Liver (tissue), 3 donors: ENCODE measurements at regions not wholly inside any gene's neighbourhood (a gene's known extent, or its start where the extent isn't known, plus 50 kb on each side); places are given as distances from the start of the nearest gene placed in this dataset.

Experiments used
- CTCF ChIP-seq: fragments of 150-350 bp; IDR thresholded peaks from 2 replicates; pipeline ENCODE4 v1.5.1; 2017; ENCODE audit warnings: improper control_type of control experiment, low read depth, low read length; ENCODE audit not compliant: missing input control
- EGR1 ChIP-seq, 2 donors: IDR thresholded peaks; 2 replicates each; pipeline ENCODE4 v1.6.1; 2016 to 2018; ENCODE audit warnings: antibody characterized with exemption in 2 of 2, low read depth in 2 of 2
- FOXA2 ChIP-seq: IDR thresholded peaks from 2 replicates; pipeline ENCODE4 v1.6.1; 2016; ENCODE audit warnings: antibody characterized with exemption
- SP1 ChIP-seq: IDR thresholded peaks from 2 replicates; pipeline ENCODE4 v1.6.1; 2018; ENCODE audit warnings: antibody characterized with exemption, mild to moderate bottlenecking
- TAF1 ChIP-seq: conservative IDR thresholded peaks from 2 replicates; pipeline ENCODE4 v1.6.1; 2016; ENCODE audit warnings: antibody characterized with exemption, mild to moderate bottlenecking
- ZBTB33 ChIP-seq: IDR thresholded peaks from 2 replicates; pipeline ENCODE4 v1.6.1; 2016; ENCODE audit warnings: antibody characterized with exemption
- TF ChIP-seq, protein P1 (sequence below): IDR thresholded peaks from 2 replicates; pipeline ENCODE4 v1.6.1; 2016; ENCODE audit warnings: antibody characterized with exemption
- TF ChIP-seq, protein P2 (sequence below): IDR thresholded peaks from 2 replicates; pipeline ENCODE4 v1.6.1; 2016; ENCODE audit warnings: antibody characterized with exemption
- donor health status: healthy.
- donor health status: healthy.

GRCh38 chr2:174668075-174668474 lies 70.5 kb upstream of the WIPF1 start:
- TF ChIP-seq CTCF (no peak), TAF1 (no peak), EGR1 (IDR thresholded peaks at IDR 0.05; ENCODE audit: low read depth in 2 of 2) (no peak), ZBTB33 (no peak), FOXA2 (no peak), SP1 (no peak)
- TF ChIP-seq, protein P1, sequence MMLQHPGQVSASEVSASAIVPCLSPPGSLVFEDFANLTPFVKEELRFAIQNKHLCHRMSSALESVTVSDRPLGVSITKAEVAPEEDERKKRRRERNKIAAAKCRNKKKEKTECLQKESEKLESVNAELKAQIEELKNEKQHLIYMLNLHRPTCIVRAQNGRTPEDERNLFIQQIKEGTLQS, result no peak
- TF ChIP-seq, protein P2, sequence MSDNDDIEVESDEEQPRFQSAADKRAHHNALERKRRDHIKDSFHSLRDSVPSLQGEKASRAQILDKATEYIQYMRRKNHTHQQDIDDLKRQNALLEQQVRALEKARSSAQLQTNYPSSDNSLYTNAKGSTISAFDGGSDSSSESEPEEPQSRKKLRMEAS, result no peak
